Esophagus squamous epithelium (tissue), 4 donors: ENCODE measurements at regions not wholly inside any gene's neighbourhood (a gene's known extent, or its start where the extent isn't known, plus 50 kb on each side); places are given as distances from the start of the nearest gene placed in this dataset.

ENCODE experiments used
- CTCF ChIP-seq, 6 experiments: fragments of 450-650 bp in 4 of 6; fragments of 200-600 bp in 2 of 6; sonication (generic) in 2 of 6; IDR thresholded peaks; one replicate each; pipeline ENCODE4 v1.5.1; 2016 to 2019; ENCODE audit warnings: antibody characterized with exemption in 6 of 6, mild to moderate bottlenecking in 4 of 6, moderate library complexity in 4 of 6
- POLR2A ChIP-seq, 4 donors: fragments of 450-650 bp; IDR thresholded peaks; one replicate each; pipeline ENCODE4 v1.6.1; 2017; ENCODE audit warnings: antibody characterized with exemption in 4 of 4, mild to moderate bottlenecking in 4 of 4, moderate library complexity in 3 of 4

GRCh38 chr12:115417610-115418009 lies 733.6 kb upstream of the TBX3 start:
- no peak for TF ChIP-seq CTCF (IDR thresholded peaks at IDR 0.05)
- TF ChIP-seq POLR2A (IDR thresholded peaks at IDR 0.05) = no peak
